ENCODE measurements at regions not wholly inside any gene's neighbourhood (a gene's known extent, or its start where the extent isn't known, plus 50 kb on each side); places are given as distances from the start of the nearest gene placed in this dataset.

GRCh38 chr4:170414961-170415360, 325.2 kb upstream of the AADAT start:
- CTCF ChIA-PET = no interaction called here
- no peaks in the 10 kb centered on the region for H3K9me3 Mint-ChIP-seq (ENCODE audit: low read depth, unreplicated experiment)
- BruUV-seq (replicated peaks) = no TSS peak
- H3K27me3 Mint-ChIP-seq (ENCODE audit: unreplicated experiment) = no peaks in the 10 kb centered on the region
- intact Hi-C loops (cut with micrococcal nuclease; ENCODE audit: unreplicated experiment) = no loop called here
- H3K27ac Mint-ChIP-seq (ENCODE audit: unreplicated experiment) = no peak overlapping the region
- H3K36me3 Mint-ChIP-seq (ENCODE audit: insufficient read depth, unreplicated experiment) = no peaks in the 10 kb centered on the region
- no peak for DNase-seq
- no peak overlapping the region for H3K4me3 Mint-ChIP-seq (ENCODE audit: low read depth, unreplicated experiment)
- TF ChIP-seq CTCF (IDR thresholded peaks at IDR 0.05; ENCODE audit: unreplicated experiment) = no peak
- peaks cover 11% of the 10 kb centered on the region for H3K4me1 Mint-ChIP-seq (ENCODE audit: low read depth, unreplicated experiment)

GRCh38 chr4:170414360-170414759, 324.6 kb upstream of the AADAT start:
- H3K36me3 Mint-ChIP-seq (ENCODE audit: insufficient read depth, unreplicated experiment) = no peaks in the 10 kb centered on the region
- intact Hi-C loops (cut with micrococcal nuclease; ENCODE audit: unreplicated experiment) = no loop called here
- H3K9me3 Mint-ChIP-seq (ENCODE audit: low read depth, unreplicated experiment) = no peaks in the 10 kb centered on the region
- no peak for TF ChIP-seq CTCF (IDR thresholded peaks at IDR 0.05; ENCODE audit: unreplicated experiment)
- no peaks in the 10 kb centered on the region for H3K27me3 Mint-ChIP-seq (ENCODE audit: unreplicated experiment)
- H3K4me1 Mint-ChIP-seq (ENCODE audit: low read depth, unreplicated experiment) = peaks cover 5% of the 10 kb centered on the region
- no TSS peak for BruUV-seq (replicated peaks)
- CTCF ChIA-PET = no interaction called here
- no peak overlapping the region for H3K4me3 Mint-ChIP-seq (ENCODE audit: low read depth, unreplicated experiment)
- no peak overlapping the region for H3K27ac Mint-ChIP-seq (ENCODE audit: unreplicated experiment)
- DNase-seq = no peak

GRCh38 chr4:170413951-170414350, 324.2 kb upstream of the AADAT start:
- CTCF ChIA-PET = no interaction called here
- no peak for DNase-seq
- no peak overlapping the region for H3K27ac Mint-ChIP-seq (ENCODE audit: unreplicated experiment)
- H3K27me3 Mint-ChIP-seq (ENCODE audit: unreplicated experiment) = no peaks in the 10 kb centered on the region
- no peak for TF ChIP-seq CTCF (IDR thresholded peaks at IDR 0.05; ENCODE audit: unreplicated experiment)
- no peaks in the 10 kb centered on the region for H3K9me3 Mint-ChIP-seq (ENCODE audit: low read depth, unreplicated experiment)
- intact Hi-C loops (cut with micrococcal nuclease; ENCODE audit: unreplicated experiment) = no loop called here
- H3K36me3 Mint-ChIP-seq (ENCODE audit: insufficient read depth, unreplicated experiment) = no peaks in the 10 kb centered on the region
- H3K4me1 Mint-ChIP-seq (ENCODE audit: low read depth, unreplicated experiment) = peaks cover under 1% of the 10 kb centered on the region
- no peak overlapping the region for H3K4me3 Mint-ChIP-seq (ENCODE audit: low read depth, unreplicated experiment)
- BruUV-seq (replicated peaks) = no TSS peak

- CTCF ChIA-PET = no interaction called here
- Mint-ChIP-seq H3K4me3 (ENCODE audit: low read depth, unreplicated experiment) (no peak overlapping the region), H3K36me3 (ENCODE audit: insufficient read depth, unreplicated experiment) (no peaks in the 10 kb centered on the region), H3K4me1 (ENCODE audit: low read depth, unreplicated experiment) (no peaks in the 10 kb centered on the region), H3K27ac (ENCODE audit: unreplicated experiment) (no peak overlapping the region), H3K9me3 (ENCODE audit: low read depth, unreplicated experiment) (peaks cover 4% of the 10 kb centered on the region), H3K27me3 (ENCODE audit: unreplicated experiment) (no peaks in the 10 kb centered on the region)
- intact Hi-C loops (cut with micrococcal nuclease; ENCODE audit: unreplicated experiment) = loop anchor here (5.0 kb wide), 1 partner anchor 97 kb away; no protein-coding TSS in a partner anchor
- no peak for TF ChIP-seq CTCF (IDR thresholded peaks at IDR 0.05; ENCODE audit: unreplicated experiment)
- no peak for DNase-seq
- no TSS peak for BruUV-seq (replicated peaks)
Measured at GRCh38 chr4:170400361-170400760, 310.6 kb upstream of the AADAT start.
